GM21447 (cell line): ENCODE measurements at regions not wholly inside any gene's neighbourhood (a gene's known extent, or its start where the extent isn't known, plus 50 kb on each side); places are given as distances from the start of the nearest gene placed in this dataset.

Experiments used
- ATAC-seq: cut with Tn5 transposase; IDR thresholded peaks from one replicate; pipeline ENCODE4 v1.9.1; 2021; ENCODE audit not compliant: unreplicated experiment

GRCh38 chr2:23199115-23199918 lies 185.7 kb upstream of the KLHL29 start:
- no peak for ATAC-seq

GRCh38 chr2:23200068-23200786 lies 184.8 kb upstream of the KLHL29 start:
- no peak for ATAC-seq

- no peak for ATAC-seq
These were observed 184.2 kb upstream of the KLHL29 start for GRCh38 chr2:23200787-23201114.

GRCh38 chr2:23203383-23203782 lies 181.6 kb upstream of the KLHL29 start:
- no peak for ATAC-seq

GRCh38 chr2:23204685-23205242 lies 180.2 kb upstream of the KLHL29 start:
- ATAC-seq = no peak

GRCh38 chr2:23206650-23207049 lies 178.3 kb upstream of the KLHL29 start:
- no peak for ATAC-seq

- no peak for ATAC-seq
These were observed 177.1 kb upstream of the KLHL29 start for GRCh38 chr2:23207871-23208270.

- ATAC-seq = no peak
These were observed 176.6 kb upstream of the KLHL29 start for GRCh38 chr2:23208339-23208738.

GRCh38 chr2:23209059-23209458 lies 175.9 kb upstream of the KLHL29 start:
- no peak for ATAC-seq

GRCh38 chr2:23211987-23212583 lies 172.9 kb upstream of the KLHL29 start:
- ATAC-seq = no peak

GRCh38 chr2:23213196-23213595 lies 171.8 kb upstream of the KLHL29 start:
- ATAC-seq = no peak

GRCh38 chr2:23215016-23215415 lies 170.0 kb upstream of the KLHL29 start:
- no peak for ATAC-seq

- ATAC-seq = no peak
These were observed 165.3 kb upstream of the KLHL29 start for GRCh38 chr2:23219666-23220065.

GRCh38 chr2:23220513-23221094 lies 164.4 kb upstream of the KLHL29 start:
- no peak for ATAC-seq

- ATAC-seq = no peak
These were observed 163.7 kb upstream of the KLHL29 start for GRCh38 chr2:23221236-23221635.

- ATAC-seq = no peak
These were observed 163.1 kb upstream of the KLHL29 start for GRCh38 chr2:23221901-23222300.

GRCh38 chr2:23230885-23231284 lies 154.1 kb upstream of the KLHL29 start:
- no peak for ATAC-seq

GRCh38 chr2:23231865-23232264 lies 153.1 kb upstream of the KLHL29 start:
- no peak for ATAC-seq

GRCh38 chr2:23235292-23235691 lies 149.7 kb upstream of the KLHL29 start:
- ATAC-seq = no peak

GRCh38 chr2:23235736-23236135 lies 149.2 kb upstream of the KLHL29 start:
- ATAC-seq = no peak

GRCh38 chr2:23237147-23237546 lies 147.8 kb upstream of the KLHL29 start:
- ATAC-seq = no peak
